GM19099 (cell line): ENCODE measurements at regions not wholly inside any gene's neighbourhood (a gene's known extent, or its start where the extent isn't known, plus 50 kb on each side); places are given as distances from the start of the nearest gene placed in this dataset.

Experiments
- POLR2A ChIP-seq: IDR thresholded peaks from 3 replicates; pipeline ENCODE4 v1.6.1; 2011; ENCODE audit warnings: low read depth; ENCODE audit not compliant: insufficient read length; ENCODE audit errors: extremely low read depth

- TF ChIP-seq POLR2A, result no peak
These were observed 224.1 kb upstream of the FOXF1 start for GRCh38 chr16:86285938-86286921.

GRCh38 chr16:86286991-86287663 lies 223.2 kb upstream of the FOXF1 start:
- no peak for TF ChIP-seq POLR2A

- no peak for TF ChIP-seq POLR2A
These were observed 222.6 kb upstream of the FOXF1 start for GRCh38 chr16:86287664-86288201.

- no peak for TF ChIP-seq POLR2A
These were observed 221.5 kb upstream of the FOXF1 start for GRCh38 chr16:86288716-86289294.

GRCh38 chr16:86289304-86289703 lies 221.0 kb upstream of the FOXF1 start:
- no peak for TF ChIP-seq POLR2A

GRCh38 chr16:86289907-86290306 lies 220.4 kb upstream of the FOXF1 start:
- no peak for TF ChIP-seq POLR2A

GRCh38 chr16:86291491-86291890 lies 218.8 kb upstream of the FOXF1 start:
- no peak for TF ChIP-seq POLR2A

- no peak for TF ChIP-seq POLR2A
These were observed 218.1 kb upstream of the FOXF1 start for GRCh38 chr16:86292171-86292775.

GRCh38 chr16:86292942-86293341 lies 217.4 kb upstream of the FOXF1 start:
- no peak for TF ChIP-seq POLR2A

- no peak for TF ChIP-seq POLR2A
These were observed 216.4 kb upstream of the FOXF1 start for GRCh38 chr16:86293906-86294305.

GRCh38 chr16:86294535-86295196 lies 215.7 kb upstream of the FOXF1 start:
- no peak for TF ChIP-seq POLR2A

GRCh38 chr16:86296256-86296655 lies 214.1 kb upstream of the FOXF1 start:
- no peak for TF ChIP-seq POLR2A

- no peak for TF ChIP-seq POLR2A
These were observed 212.9 kb upstream of the FOXF1 start for GRCh38 chr16:86297391-86297790.
